Fibroblast of lung (primary cell): ENCODE measurements at regions not wholly inside any gene's neighbourhood (a gene's known extent, or its start where the extent isn't known, plus 50 kb on each side); places are given as distances from the start of the nearest gene placed in this dataset.

Experiments used
- DNase-seq, 2 donors: peaks; one replicate each; pipeline versions ENCODE4 v3.0.0 to v3.0.0-alpha.2; 2010; ENCODE audit warnings: low read depth in 2 of 2
- H2AFZ ChIP-seq: 2 replicates; pipeline ENCODE4 v1.5.1; 2012; ENCODE audit warnings: low read length, control low read depth, inconsistent platforms
- H3K27ac ChIP-seq: 2 replicates; pipeline ENCODE4 v1.5.1; 2011; ENCODE audit warnings: low read length, control low read depth; ENCODE audit not compliant: insufficient read depth
- H3K27me3 ChIP-seq: 2 replicates; pipeline ENCODE4 v1.5.1; 2011; ENCODE audit warnings: mild to moderate bottlenecking, low read length; ENCODE audit not compliant: control insufficient read depth, insufficient read depth
- H3K36me3 ChIP-seq: 2 replicates; pipeline ENCODE4 v1.5.1; 2011; ENCODE audit warnings: low read length; ENCODE audit not compliant: control insufficient read depth, insufficient read depth
- H3K4me1 ChIP-seq: 2 replicates; pipeline ENCODE4 v1.5.1; 2011; ENCODE audit warnings: low read length; ENCODE audit not compliant: control insufficient read depth, insufficient read depth; ENCODE audit errors: extremely low read depth
- H3K4me2 ChIP-seq: 2 replicates; pipeline ENCODE4 v1.5.1; 2011; ENCODE audit warnings: low read length, control low read depth; ENCODE audit not compliant: insufficient read depth; ENCODE audit errors: extremely low read depth
- H3K4me3 ChIP-seq, 4 experiments: fragments of 200-600 bp in 1 of 4; sonication (generic) in 1 of 4; replicated peaks in 1 of 4; 2 replicates each; pipeline ENCODE4 v1.5.1; 2011 to 2016; ENCODE audit warnings: low read length in 4 of 4, low read depth in 3 of 4, mild to moderate bottlenecking in 3 of 4, control low read depth in 2 of 4, inconsistent platforms in 1 of 4, mixed read lengths in 1 of 4; ENCODE audit not compliant: insufficient read depth in 1 of 4; ENCODE audit errors: control extremely low read depth in 1 of 4
- H3K79me2 ChIP-seq: 2 replicates; pipeline ENCODE4 v1.5.1; 2012; ENCODE audit warnings: mild to moderate bottlenecking, low read length, inconsistent platforms; ENCODE audit not compliant: control insufficient read depth, insufficient read depth
- H3K9ac ChIP-seq: 2 replicates; pipeline ENCODE4 v1.5.1; 2011; ENCODE audit warnings: mild to moderate bottlenecking, low read length, control low read depth; ENCODE audit not compliant: insufficient read depth
- H3K9me3 ChIP-seq: 2 replicates; pipeline ENCODE4 v1.5.1; 2012; ENCODE audit warnings: low read depth, low read length; ENCODE audit not compliant: control insufficient read depth, insufficient read depth
- H4K20me1 ChIP-seq: 2 replicates; pipeline ENCODE4 v1.5.1; 2011; ENCODE audit warnings: low read length; ENCODE audit not compliant: control insufficient read depth, insufficient read depth; ENCODE audit errors: extremely low read depth
- CTCF ChIP-seq, 2 donors: IDR thresholded peaks in 1 of 2; conservative IDR thresholded peaks in 1 of 2; 1 replicate in 1 of 2; 2 replicates in 1 of 2; pipeline ENCODE4 v1.5.1; 2011 to 2012; ENCODE audit warnings: low read length in 2 of 2, control low read depth in 1 of 2, inconsistent platforms in 1 of 2, low read depth in 1 of 2, mild to moderate bottlenecking in 1 of 2
- EZH2 ChIP-seq: IDR thresholded peaks from 2 replicates; pipeline ENCODE4 v1.5.1; 2012; ENCODE audit warnings: low read length, control low read depth, mild to moderate bottlenecking; ENCODE audit errors: missing control alignments

GRCh38 chr3:147538034-147538433, 128.9 kb downstream of the ZIC1 start:
- no peak overlapping the region for H3K4me3 ChIP-seq
- H4K20me1 ChIP-seq = no peaks in the 10 kb centered on the region
- no peaks in the 10 kb centered on the region for H3K9me3 ChIP-seq
- H3K27ac ChIP-seq = no peak overlapping the region
- no peak overlapping the region for H3K9ac ChIP-seq
- no peaks in the 10 kb centered on the region for H3K36me3 ChIP-seq
- no peaks in the 10 kb centered on the region for H3K4me1 ChIP-seq
- TF ChIP-seq CTCF (conservative IDR thresholded peaks at IDR 0.05 in 1 of 2, IDR thresholded peaks at IDR 0.05 in 1 of 2; ENCODE audit: low read depth in 1 of 2, low read length in 2 of 2) (no peak), EZH2 (no peak)
- H3K27me3 ChIP-seq = no peaks in the 10 kb centered on the region
- H3K4me2 ChIP-seq = peak overlapping the region; percentile 25
- H3K79me2 ChIP-seq = no peaks in the 10 kb centered on the region
- no peak overlapping the region for H2AFZ ChIP-seq
- no peak for DNase-seq

DNA sequence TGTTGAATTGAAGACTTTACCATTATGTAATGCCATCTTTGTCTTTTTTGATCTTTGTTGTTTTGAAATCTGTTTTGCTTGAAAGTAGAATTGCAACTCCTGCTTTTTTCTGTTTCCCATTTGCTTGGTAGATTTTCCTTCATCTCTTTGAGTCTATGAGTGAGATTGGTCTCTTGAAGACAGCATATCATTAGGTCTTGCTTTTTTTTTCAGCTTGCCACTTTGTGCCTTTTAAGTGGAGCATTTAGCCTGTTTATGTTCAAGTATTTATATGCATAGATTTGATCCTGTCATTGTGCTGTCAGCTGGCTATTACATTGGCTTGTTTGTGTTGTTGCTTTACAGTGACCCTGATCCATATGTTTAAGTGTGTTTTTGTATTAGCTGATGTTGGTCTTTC, 131.8 kb downstream of the ZIC1 start:
- Histone ChIP-seq H4K20me1 (no peaks in the 10 kb centered on the region), H3K27ac (no peak overlapping the region), H3K79me2 (no peaks in the 10 kb centered on the region), H3K4me2 (no peak overlapping the region), H3K36me3 (no peaks in the 10 kb centered on the region), H3K27me3 (no peaks in the 10 kb centered on the region), H3K4me3 (no peak overlapping the region), H2AFZ (no peak overlapping the region), H3K9ac (no peak overlapping the region), H3K9me3 (no peaks in the 10 kb centered on the region), H3K4me1 (no peaks in the 10 kb centered on the region)
- no peak for TF ChIP-seq CTCF (conservative IDR thresholded peaks at IDR 0.05 in 1 of 2, IDR thresholded peaks at IDR 0.05 in 1 of 2; ENCODE audit: low read depth in 1 of 2, low read length in 2 of 2)
- TF ChIP-seq EZH2 = no peak
- no peak for DNase-seq

DNA sequence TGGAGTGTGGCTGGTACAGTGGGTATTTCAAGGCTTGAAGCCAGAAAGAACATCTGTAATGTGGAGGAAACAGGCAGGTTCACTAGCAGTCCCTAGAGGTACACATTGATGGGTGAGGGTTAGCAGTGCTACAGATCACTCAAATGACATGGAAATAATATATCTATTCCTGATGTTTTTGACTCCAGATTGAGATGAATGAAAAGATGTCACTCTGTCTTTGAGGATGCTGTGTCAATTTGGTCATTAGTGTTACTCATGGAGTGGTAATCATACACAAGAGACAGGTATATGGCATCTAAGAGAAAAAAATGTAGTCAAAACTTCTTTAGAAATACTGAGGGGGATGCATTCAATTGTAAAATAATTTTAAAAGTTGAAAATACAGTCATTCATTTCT, 135.1 kb downstream of the ZIC1 start:
- Histone ChIP-seq H3K4me2 (no peak overlapping the region), H4K20me1 (no peaks in the 10 kb centered on the region), H3K4me3 (no peak overlapping the region), H3K27ac (no peak overlapping the region), H3K36me3 (no peaks in the 10 kb centered on the region), H3K27me3 (no peaks in the 10 kb centered on the region), H2AFZ (no peak overlapping the region), H3K9ac (no peak overlapping the region), H3K4me1 (no peaks in the 10 kb centered on the region), H3K79me2 (no peaks in the 10 kb centered on the region), H3K9me3 (no peaks in the 10 kb centered on the region)
- no peak for TF ChIP-seq EZH2
- TF ChIP-seq CTCF (conservative IDR thresholded peaks at IDR 0.05 in 1 of 2, IDR thresholded peaks at IDR 0.05 in 1 of 2; ENCODE audit: low read depth in 1 of 2, low read length in 2 of 2) = no peak
- no peak for DNase-seq
